ENCODE measurements at regions not wholly inside any gene's neighbourhood (a gene's known extent, or its start where the extent isn't known, plus 50 kb on each side); places are given as distances from the start of the nearest gene placed in this dataset.

DNA sequence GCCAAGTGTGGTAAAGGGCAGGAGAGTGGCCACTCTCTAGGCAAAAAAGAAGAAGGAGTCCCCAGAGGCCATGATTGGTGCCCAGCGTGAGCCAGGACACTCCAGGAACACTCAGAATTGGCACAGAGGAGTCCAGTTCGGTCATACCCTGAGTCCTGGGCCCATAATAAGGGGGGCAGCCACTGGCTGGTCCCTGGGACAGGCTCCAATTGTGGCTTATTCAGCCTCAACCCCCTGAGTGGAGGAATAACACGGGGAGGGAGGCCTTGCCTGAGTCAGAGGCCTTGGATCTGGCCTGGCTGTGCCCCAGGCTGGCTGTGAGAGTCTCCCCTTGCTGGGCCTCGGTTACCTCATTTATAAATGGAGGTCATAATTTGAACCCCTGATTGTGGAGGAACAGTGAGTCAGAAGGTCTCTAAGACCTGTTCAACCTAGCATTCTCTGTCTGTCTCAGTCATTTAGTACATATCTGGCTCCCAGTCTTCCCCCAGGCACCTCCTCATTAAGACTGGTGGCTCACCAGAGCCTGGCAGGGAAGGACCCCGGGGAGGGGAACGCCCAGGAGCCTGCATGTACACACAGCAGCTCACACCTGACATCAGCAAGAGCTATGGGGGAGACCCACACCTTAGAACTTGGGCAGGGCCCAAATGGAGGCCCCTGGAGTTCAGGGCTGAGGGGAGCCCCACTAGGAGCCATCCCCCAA, 95.9 kb upstream of the ATP2B2 start:
- H4K20me1 ChIP-seq (ENCODE audit: insufficient read depth, low read length), result no peaks in the 10 kb centered on the region
- no peaks in the 10 kb centered on the region for H3K79me2 ChIP-seq (ENCODE audit: insufficient read depth, low read depth, low read length)
- ChIA-PET CTCF (ENCODE audit: unreplicated experiment) (no interaction called here), POLR2A (no interaction called here)
- no peak overlapping the region for H3K4me2 ChIP-seq (ENCODE audit: low read length)
- no peaks in the 10 kb centered on the region for H3K9me2 ChIP-seq (ENCODE audit: insufficient read depth, low read length)
- no peak for DNase-seq (ENCODE audit: low spot score)
- no peaks in the 10 kb centered on the region for H3K9me3 ChIP-seq (ENCODE audit: low read length)
- BruUV-seq (replicated peaks), result no TSS peak
- TF ChIP-seq, protein P1, sequence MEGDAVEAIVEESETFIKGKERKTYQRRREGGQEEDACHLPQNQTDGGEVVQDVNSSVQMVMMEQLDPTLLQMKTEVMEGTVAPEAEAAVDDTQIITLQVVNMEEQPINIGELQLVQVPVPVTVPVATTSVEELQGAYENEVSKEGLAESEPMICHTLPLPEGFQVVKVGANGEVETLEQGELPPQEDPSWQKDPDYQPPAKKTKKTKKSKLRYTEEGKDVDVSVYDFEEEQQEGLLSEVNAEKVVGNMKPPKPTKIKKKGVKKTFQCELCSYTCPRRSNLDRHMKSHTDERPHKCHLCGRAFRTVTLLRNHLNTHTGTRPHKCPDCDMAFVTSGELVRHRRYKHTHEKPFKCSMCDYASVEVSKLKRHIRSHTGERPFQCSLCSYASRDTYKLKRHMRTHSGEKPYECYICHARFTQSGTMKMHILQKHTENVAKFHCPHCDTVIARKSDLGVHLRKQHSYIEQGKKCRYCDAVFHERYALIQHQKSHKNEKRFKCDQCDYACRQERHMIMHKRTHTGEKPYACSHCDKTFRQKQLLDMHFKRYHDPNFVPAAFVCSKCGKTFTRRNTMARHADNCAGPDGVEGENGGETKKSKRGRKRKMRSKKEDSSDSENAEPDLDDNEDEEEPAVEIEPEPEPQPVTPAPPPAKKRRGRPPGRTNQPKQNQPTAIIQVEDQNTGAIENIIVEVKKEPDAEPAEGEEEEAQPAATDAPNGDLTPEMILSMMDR (conservative IDR thresholded peaks at IDR 0.05; ENCODE audit: low read length), result no peak
- TF ChIP-seq EZH2phosphoT487 (IDR thresholded peaks at IDR 0.05; ENCODE audit: borderline replicate concordance, low read depth, low read length), result no peak
- peaks cover 31% of the 10 kb centered on the region for H3K4me1 ChIP-seq (ENCODE audit: insufficient read depth, low read length, poor library complexity, severe bottlenecking)
- H3K4me3 ChIP-seq (ENCODE audit: low read depth, low read length, poor library complexity, severe bottlenecking), result no peak overlapping the region
- no peak overlapping the region for H3K27ac ChIP-seq (ENCODE audit: low read depth, low read length, poor library complexity, severe bottlenecking)
- H2AFZ ChIP-seq (ENCODE audit: low read length), result no peak overlapping the region
- H3K36me3 ChIP-seq (ENCODE audit: insufficient read depth, low read length), result no peaks in the 10 kb centered on the region
- intact Hi-C loops (cut with micrococcal nuclease; ENCODE audit: unreplicated experiment), result no loop called here

DNA sequence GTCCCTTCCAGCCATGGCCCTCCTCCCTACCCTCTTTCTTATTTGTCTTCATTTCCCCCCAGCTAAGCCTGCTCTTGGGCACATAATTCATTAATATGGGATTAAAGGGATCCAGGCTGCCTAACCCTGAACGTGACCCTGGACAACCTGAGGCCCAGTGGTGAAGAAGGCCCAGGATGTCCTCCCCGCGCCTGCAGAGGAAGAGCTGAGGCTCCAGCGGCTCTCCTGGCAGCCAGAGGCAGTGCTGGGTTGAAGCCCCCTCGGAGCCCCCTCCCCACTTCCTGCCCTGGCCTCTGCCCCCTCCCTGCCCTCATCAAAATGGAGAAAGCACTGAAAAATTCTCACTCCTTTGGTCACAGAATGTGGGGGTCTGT, 96.5 kb upstream of the ATP2B2 start:
- TF ChIP-seq, protein P1 (conservative IDR thresholded peaks at IDR 0.05; ENCODE audit: low read length), result no peak
- intact Hi-C loops (cut with micrococcal nuclease; ENCODE audit: unreplicated experiment), result no loop called here

DNA sequence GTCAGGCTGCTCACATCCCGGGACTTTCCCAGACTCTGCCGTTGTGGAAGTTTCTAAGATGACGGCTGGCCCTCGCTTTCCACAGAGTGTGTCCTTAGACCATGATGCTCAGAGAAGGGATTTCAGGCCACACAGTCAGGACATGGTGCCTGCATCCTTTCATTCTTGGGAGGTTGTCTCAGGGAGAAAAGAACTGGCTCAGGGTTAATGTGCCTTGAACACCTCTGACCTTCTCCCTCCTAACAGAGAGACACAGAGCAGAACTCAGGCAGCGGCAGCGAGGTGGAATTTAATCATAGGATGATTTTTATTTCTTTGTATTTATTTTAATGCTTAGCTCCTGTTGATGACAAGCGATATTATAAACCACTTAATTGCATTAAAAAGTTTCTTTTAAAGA, 96.9 kb upstream of the ATP2B2 start:
- no peak for TF ChIP-seq EZH2phosphoT487 (IDR thresholded peaks at IDR 0.05; ENCODE audit: borderline replicate concordance, low read depth, low read length)
- TF ChIP-seq, protein P1 (conservative IDR thresholded peaks at IDR 0.05; ENCODE audit: low read length), result no peak
- no peaks in the 10 kb centered on the region for H3K79me2 ChIP-seq (ENCODE audit: insufficient read depth, low read depth, low read length)
- H3K27ac ChIP-seq (ENCODE audit: low read depth, low read length, poor library complexity, severe bottlenecking), result peak overlapping the region; percentile 80
- H3K36me3 ChIP-seq (ENCODE audit: insufficient read depth, low read length), result no peaks in the 10 kb centered on the region
- H3K9me3 ChIP-seq (ENCODE audit: low read length), result no peaks in the 10 kb centered on the region
- intact Hi-C loops (cut with micrococcal nuclease; ENCODE audit: unreplicated experiment), result no loop called here
- CTCF ChIA-PET (ENCODE audit: unreplicated experiment), result no interaction called here
- H3K4me2 ChIP-seq (ENCODE audit: low read length), result peak overlapping the region; percentile 76
- no peaks in the 10 kb centered on the region for H4K20me1 ChIP-seq (ENCODE audit: insufficient read depth, low read length)
- peak overlapping the region; percentile 45 for H3K4me3 ChIP-seq (ENCODE audit: low read depth, low read length, poor library complexity, severe bottlenecking)
- DNase-seq (ENCODE audit: low spot score), result no peak
- no TSS peak for BruUV-seq (replicated peaks)
- H3K4me1 ChIP-seq (ENCODE audit: insufficient read depth, low read length, poor library complexity, severe bottlenecking), result peaks cover 31% of the 10 kb centered on the region
- H2AFZ ChIP-seq (ENCODE audit: low read length), result peak overlapping the region; percentile 63; the same call in 1 of the 2 replicates
- POLR2A ChIA-PET, result no interaction called here
- no peaks in the 10 kb centered on the region for H3K9me2 ChIP-seq (ENCODE audit: insufficient read depth, low read length)

More for the DNA sequence above, 96.5 kb upstream of the ATP2B2 start:
- DNase-seq (ENCODE audit: low spot score), result no peak
- no peaks in the 10 kb centered on the region for H4K20me1 ChIP-seq (ENCODE audit: insufficient read depth, low read length)
- no peaks in the 10 kb centered on the region for H3K79me2 ChIP-seq (ENCODE audit: insufficient read depth, low read depth, low read length)
- peak overlapping the region; percentile 76 for H3K4me2 ChIP-seq (ENCODE audit: low read length)
- ChIA-PET POLR2A (no interaction called here), CTCF (ENCODE audit: unreplicated experiment) (no interaction called here)
- H3K27ac ChIP-seq (ENCODE audit: low read depth, low read length, poor library complexity, severe bottlenecking), result no peak overlapping the region
- no peaks in the 10 kb centered on the region for H3K36me3 ChIP-seq (ENCODE audit: insufficient read depth, low read length)
- BruUV-seq (replicated peaks), result no TSS peak
- no peaks in the 10 kb centered on the region for H3K9me2 ChIP-seq (ENCODE audit: insufficient read depth, low read length)
- no peak overlapping the region for H3K4me3 ChIP-seq (ENCODE audit: low read depth, low read length, poor library complexity, severe bottlenecking)
- H3K9me3 ChIP-seq (ENCODE audit: low read length), result no peaks in the 10 kb centered on the region
- H2AFZ ChIP-seq (ENCODE audit: low read length), result no peak overlapping the region
- H3K4me1 ChIP-seq (ENCODE audit: insufficient read depth, low read length, poor library complexity, severe bottlenecking), result peaks cover 31% of the 10 kb centered on the region

All from OCI-LY7 (cell line).